Neuron (in vitro differentiated cells): ENCODE measurements at regions not wholly inside any gene's neighbourhood (a gene's known extent, or its start where the extent isn't known, plus 50 kb on each side); places are given as distances from the start of the nearest gene placed in this dataset.
"Not testable (repeated sequence)": the region's sequence is repeated elsewhere in the genome, so short reads cannot be mapped to it uniquely, and the experiment has no call there.

ENCODE experiments used
- H2AFZ ChIP-seq: one replicate; pipeline ENCODE4 v1.6.1; 2013; ENCODE audit warnings: low read depth, mild to moderate bottlenecking, inconsistent platforms, low read length, moderate library complexity
- H3K27me3 ChIP-seq: one replicate; pipeline ENCODE4 v1.6.1; 2013; ENCODE audit warnings: low read length; ENCODE audit not compliant: insufficient read depth
- H3K36me3 ChIP-seq: one replicate; pipeline ENCODE4 v1.6.1; 2013; ENCODE audit warnings: low read length; ENCODE audit not compliant: insufficient read depth
- H3K4me1 ChIP-seq: one replicate; pipeline ENCODE4 v1.6.1; 2013; ENCODE audit warnings: low read length; ENCODE audit not compliant: insufficient read depth
- H3K4me3 ChIP-seq: 2 replicates; pipeline ENCODE4 v1.5.1; 2013; ENCODE audit warnings: mild to moderate bottlenecking, low read length, moderate library complexity
- H3K9me3 ChIP-seq: one replicate; pipeline ENCODE4 v1.6.1; 2013; ENCODE audit warnings: low read length

GRCh38 chr20:57107208-57107607 is 159.2 kb downstream of the BMP7 start:
- H3K4me3 ChIP-seq = no peak overlapping the region
- no peaks in the 10 kb centered on the region for H3K9me3 ChIP-seq
- H2AFZ ChIP-seq = no peak overlapping the region
- no peaks in the 10 kb centered on the region for H3K36me3 ChIP-seq
- H3K27me3 ChIP-seq = peaks cover 4% of the 10 kb centered on the region
- no peaks in the 10 kb centered on the region for H3K4me1 ChIP-seq

DNA sequence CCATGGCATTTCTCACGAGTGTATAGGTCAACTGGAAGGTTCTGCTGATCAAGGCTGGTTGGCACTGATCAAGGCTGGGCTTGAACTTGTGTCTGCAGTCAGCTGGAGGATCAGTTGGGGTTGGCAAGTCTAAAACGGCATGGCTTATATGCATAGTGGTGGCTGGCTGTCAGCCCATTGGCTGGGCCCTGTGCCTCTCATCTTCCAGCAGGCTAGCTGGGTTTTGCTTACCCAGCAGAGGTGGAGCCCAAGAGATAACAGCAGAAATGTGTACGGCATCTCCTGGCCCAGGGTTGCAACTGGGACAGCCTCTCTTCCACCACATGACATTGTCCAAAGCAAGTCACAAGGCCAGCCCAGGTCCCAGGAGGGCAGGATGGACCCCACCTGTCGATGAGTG is 158.2 kb downstream of the BMP7 start:
- Histone ChIP-seq H3K27me3 (peaks cover 4% of the 10 kb centered on the region), H3K36me3 (no peaks in the 10 kb centered on the region), H3K4me1 (no peaks in the 10 kb centered on the region), H2AFZ (no peak overlapping the region), H3K4me3 (no peak overlapping the region), H3K9me3 (no peaks in the 10 kb centered on the region)

DNA sequence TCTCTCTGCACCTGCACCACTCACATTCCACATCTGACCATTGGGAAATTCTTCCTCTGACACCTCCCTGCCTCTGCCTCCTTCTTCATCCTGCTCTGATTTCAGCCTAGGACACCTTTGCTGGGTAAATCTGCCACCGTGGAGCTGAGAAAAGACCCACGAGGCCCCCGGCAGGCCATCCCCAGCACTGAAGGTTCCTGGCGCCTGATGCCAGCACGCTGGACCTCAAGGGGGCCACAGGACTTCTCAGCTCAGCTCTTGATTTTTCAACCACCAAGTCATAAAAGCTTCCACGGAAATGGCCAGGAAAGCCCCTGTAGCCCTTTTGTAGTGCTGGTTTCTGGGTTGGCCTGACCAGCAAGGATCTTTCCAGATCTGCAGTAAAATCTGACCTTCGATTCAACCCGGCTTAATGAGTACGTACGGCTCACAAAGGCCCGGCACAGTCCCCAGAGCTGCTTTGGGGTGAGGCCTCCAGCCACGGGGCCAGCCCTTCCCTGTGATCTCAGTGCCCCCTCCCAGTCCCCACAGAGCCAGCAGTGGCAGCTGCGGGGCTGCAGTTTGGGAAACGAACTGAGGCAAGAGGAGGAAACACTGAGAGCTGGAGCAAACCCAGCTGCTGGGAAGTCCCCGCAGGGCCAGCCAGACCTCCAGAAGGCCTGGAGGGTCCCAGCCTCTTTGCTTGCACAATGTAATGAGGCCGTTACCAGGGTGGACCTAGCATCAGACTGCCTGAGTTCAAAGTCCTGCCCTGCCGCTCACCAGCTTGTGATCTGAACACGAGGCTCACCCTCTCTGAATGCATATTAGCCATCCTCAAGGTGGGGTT is 157.5 kb downstream of the BMP7 start:
- Histone ChIP-seq H2AFZ (no peak overlapping the region), H3K27me3 (peaks cover 4% of the 10 kb centered on the region), H3K4me1 (no peaks in the 10 kb centered on the region), H3K9me3 (no peaks in the 10 kb centered on the region), H3K4me3 (no peak overlapping the region), H3K36me3 (no peaks in the 10 kb centered on the region)

- no peaks in the 10 kb centered on the region for H3K9me3 ChIP-seq
- no peaks in the 10 kb centered on the region for H3K4me1 ChIP-seq
- H2AFZ ChIP-seq = no peak overlapping the region
- H3K4me3 ChIP-seq = no peak overlapping the region
- H3K36me3 ChIP-seq = no peaks in the 10 kb centered on the region
- H3K27me3 ChIP-seq = peaks cover 4% of the 10 kb centered on the region
Measured at GRCh38 chr20:57109571-57109953, 156.9 kb downstream of the BMP7 start.

DNA sequence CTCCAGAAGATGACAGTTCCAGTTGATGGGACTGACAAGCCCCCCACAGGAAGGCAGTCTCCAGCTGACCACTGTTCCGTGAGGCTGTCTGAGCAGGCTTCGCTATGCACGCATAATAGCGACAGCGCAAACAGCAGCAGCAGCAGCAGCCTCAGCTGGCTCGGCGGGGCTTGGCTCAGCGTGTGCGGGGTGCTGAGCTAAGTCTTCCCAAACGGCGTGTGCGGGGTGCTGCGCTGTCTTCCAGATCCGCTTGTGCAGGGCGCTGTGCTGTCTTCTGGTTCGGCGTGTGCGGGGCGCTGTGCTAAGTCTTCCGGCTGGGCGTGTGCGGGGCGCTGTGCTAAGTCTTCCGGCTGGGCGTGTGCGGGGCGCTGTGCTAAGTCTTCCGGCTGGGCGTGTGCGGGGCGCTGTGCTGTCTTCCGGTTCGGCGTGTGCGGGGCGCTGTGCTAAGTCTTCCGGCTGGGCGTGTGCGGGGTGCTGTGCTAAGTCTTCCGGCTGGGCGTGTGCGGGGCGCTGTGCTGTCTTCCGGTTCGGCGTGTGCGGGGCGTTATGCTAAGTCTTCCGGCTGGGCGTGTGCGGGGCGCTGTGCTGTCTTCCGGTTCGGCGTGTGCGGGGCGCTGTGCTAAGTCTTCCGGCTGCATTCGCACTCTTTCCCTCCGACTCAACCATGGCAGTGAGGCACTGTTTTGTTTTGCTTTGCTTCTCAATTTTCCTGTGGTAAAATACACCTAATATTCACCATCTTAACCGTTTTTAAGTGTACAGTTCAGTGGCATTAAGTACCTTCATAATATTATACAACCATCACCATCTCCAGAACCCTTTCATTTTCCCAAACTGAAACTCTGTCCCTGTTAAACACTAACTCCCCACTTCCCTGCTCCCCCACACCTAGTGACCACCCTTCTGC is 156.1 kb downstream of the BMP7 start:
- not testable (repeated sequence) for H2AFZ ChIP-seq

GRCh38 chr20:57111028-57111373 is 155.4 kb downstream of the BMP7 start:
- Histone ChIP-seq H3K4me3 (no peak overlapping the region), H3K4me1 (no peaks in the 10 kb centered on the region), H3K36me3 (no peaks in the 10 kb centered on the region), H2AFZ (no peak overlapping the region), H3K27me3 (peaks cover 4% of the 10 kb centered on the region), H3K9me3 (peaks cover 3% of the 10 kb centered on the region)

More for the DNA sequence above, 156.1 kb downstream of the BMP7 start:
- not testable (repeated sequence) for H3K4me1 ChIP-seq, H3K36me3 ChIP-seq, H3K27me3 ChIP-seq, H3K9me3 ChIP-seq, H3K4me3 ChIP-seq

- Histone ChIP-seq H2AFZ (no peak overlapping the region), H3K27me3 (peaks cover 4% of the 10 kb centered on the region), H3K9me3 (peaks cover 3% of the 10 kb centered on the region), H3K4me3 (no peak overlapping the region), H3K4me1 (no peaks in the 10 kb centered on the region), H3K36me3 (no peaks in the 10 kb centered on the region)
Measured at GRCh38 chr20:57112448-57112847, 154.0 kb downstream of the BMP7 start.

DNA sequence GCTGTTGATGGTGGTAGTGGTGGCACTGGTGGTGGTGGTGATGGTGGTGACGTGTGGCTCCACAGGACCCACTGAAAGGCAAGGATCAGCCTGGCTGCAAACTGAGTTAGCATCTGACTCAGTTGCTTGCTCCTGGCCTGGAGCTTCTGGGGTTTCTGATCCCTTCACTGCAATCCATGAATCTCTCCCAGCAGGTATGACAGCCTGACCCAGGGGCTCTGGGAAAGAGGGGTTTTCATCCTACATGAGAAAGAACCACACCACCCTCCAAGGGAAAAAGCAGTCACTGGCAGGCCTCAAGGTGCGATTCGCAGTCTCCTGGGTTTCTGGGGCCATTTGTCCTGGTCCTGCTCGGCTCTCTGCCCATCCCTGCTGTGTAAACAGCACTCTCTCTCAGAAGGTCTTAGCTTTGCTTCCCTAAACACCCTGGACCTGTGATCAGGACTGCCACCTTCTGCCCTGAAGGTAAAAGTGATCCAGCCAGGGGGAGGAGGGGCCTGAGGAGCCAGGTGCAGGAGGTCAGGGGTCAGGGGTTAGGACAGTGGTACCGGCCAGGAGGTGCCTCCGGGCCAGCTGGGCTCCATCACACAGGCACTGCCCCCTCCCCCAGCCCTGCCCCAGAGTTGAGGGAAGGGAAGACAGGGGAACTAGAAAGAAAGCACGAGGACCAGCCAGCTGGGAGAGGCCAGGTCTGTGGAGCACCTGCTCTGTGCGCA is 152.0 kb downstream of the BMP7 start:
- peaks cover 3% of the 10 kb centered on the region for H3K9me3 ChIP-seq
- H3K4me1 ChIP-seq = no peaks in the 10 kb centered on the region
- no peak overlapping the region for H3K4me3 ChIP-seq
- no peaks in the 10 kb centered on the region for H3K27me3 ChIP-seq
- H2AFZ ChIP-seq = no peak overlapping the region
- no peaks in the 10 kb centered on the region for H3K36me3 ChIP-seq

DNA sequence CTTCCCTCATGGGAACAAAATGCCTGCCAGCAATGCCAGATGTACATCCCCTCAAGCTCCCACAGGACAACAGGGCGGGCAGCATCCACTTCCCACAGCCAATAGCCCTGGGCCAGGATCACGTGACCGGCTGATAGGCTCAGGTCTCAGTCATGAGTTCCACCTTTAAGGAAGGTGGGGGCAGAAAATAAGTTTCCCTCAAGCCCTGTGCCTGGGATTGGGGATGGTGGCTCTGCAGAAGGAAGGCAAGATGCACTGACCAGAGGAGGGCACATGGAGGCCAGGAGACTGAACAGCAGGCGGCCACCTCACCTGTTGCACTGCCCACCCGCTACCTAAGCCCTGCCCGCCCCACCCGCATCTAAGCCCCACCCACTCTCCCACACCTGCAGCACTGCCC is 149.1 kb downstream of the BMP7 start:
- Histone ChIP-seq H3K4me3 (no peak overlapping the region), H3K4me1 (no peaks in the 10 kb centered on the region), H2AFZ (no peak overlapping the region), H3K9me3 (peaks cover 3% of the 10 kb centered on the region), H3K36me3 (no peaks in the 10 kb centered on the region), H3K27me3 (no peaks in the 10 kb centered on the region)

GRCh38 chr20:57118107-57118769 is 148.2 kb downstream of the BMP7 start:
- H3K4me3 ChIP-seq = no peak overlapping the region
- no peak overlapping the region for H2AFZ ChIP-seq
- no peaks in the 10 kb centered on the region for H3K27me3 ChIP-seq
- H3K9me3 ChIP-seq = peaks cover 3% of the 10 kb centered on the region
- no peaks in the 10 kb centered on the region for H3K36me3 ChIP-seq
- H3K4me1 ChIP-seq = no peaks in the 10 kb centered on the region
